NK-92 treated with Interleukin-12 subunit alpha and Interleukin-12 subunit beta, amount 100 ng/mL, for 24 hours (cell line): ENCODE measurements at regions not wholly inside any gene's neighbourhood (a gene's known extent, or its start where the extent isn't known, plus 50 kb on each side); places are given as distances from the start of the nearest gene placed in this dataset.
"Not testable (repeated sequence)": the region's sequence is repeated elsewhere in the genome, so short reads cannot be mapped to it uniquely, and the experiment has no call there.

ENCODE experiments used
- DNase-seq: peaks from one replicate; lab custom pipeline; 2025; lab: John Stamatoyannopoulos, UW

DNA sequence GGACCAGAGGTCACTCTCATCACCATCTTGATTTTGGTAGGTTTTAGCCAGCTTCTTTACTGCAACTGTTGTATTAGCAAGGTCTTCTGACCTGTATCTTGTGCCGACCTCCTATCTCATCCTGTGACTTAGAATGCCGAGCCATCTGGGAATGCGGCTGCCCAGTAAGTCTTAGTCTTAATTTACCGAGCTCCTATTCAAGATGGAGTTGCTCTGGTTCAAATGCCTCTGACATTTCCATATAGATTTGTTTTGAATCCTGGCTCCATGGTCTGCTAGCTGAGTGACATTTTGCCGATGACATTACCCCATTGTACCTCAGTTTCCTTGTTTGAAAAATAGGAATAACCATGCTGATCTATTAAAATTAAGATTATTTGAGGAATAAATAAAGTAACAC is 193.9 kb upstream of the HMCN1 start:
- no peak for DNase-seq

DNA sequence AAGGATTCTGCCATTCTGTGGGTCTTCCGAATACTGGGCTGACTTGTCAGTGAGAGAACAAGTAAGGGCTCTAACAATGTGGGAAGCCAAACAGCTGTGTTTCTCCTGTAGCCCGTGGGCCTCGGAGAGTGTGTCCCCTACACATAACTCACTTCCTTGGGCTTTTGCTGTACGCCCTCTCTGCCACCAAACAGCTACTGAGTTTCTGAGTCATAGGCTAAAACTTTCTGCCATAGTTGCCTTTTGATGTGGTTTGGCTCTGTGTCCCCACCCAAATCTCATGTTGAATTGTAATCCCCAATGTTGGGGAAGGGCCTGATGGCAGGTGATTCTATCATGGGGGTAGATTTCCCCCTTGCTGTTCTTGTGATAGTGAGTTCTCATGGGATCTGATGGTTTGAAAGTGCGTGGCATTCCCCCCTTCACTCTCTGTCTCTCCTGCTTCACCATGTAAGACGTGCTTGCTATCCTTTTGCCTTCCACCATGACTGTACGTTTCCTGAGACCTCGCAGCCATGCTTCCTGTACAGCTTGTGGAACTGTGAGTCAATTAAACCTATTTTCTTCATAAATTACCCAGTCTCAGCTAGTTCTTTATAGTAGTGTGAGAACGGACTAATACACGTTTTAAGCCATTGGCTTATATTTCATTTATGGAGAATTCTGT is 194.8 kb upstream of the HMCN1 start:
- DNase-seq, result no peak

DNA sequence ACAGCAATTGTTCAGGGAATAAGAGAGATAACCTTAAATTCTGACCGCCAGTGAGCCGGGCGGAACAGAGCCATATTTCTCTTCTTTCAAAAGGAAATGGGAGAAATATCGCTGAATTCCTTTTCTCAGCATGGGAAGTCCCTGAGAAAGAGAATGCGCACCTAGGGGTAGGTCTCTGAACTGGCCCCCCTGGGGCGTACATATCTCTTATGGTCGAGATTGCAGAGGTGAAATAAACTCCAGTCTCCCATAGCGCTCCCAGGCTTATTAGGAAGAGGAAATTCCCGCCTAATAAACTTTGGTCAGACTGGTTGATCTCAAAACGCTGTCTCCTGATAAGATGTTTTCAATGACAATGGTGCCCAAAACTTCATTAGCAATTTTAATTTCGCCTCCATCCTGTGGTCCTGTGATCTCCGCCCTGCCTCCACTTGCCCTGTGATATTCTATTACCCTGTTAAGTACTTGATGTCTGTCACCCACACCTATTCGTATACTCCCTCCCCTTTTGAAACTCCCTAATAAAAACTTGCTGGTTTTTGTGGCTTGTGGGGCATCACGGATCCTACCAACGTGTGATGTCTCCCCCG is 195.8 kb upstream of the HMCN1 start:
- not testable (repeated sequence) for DNase-seq

DNA sequence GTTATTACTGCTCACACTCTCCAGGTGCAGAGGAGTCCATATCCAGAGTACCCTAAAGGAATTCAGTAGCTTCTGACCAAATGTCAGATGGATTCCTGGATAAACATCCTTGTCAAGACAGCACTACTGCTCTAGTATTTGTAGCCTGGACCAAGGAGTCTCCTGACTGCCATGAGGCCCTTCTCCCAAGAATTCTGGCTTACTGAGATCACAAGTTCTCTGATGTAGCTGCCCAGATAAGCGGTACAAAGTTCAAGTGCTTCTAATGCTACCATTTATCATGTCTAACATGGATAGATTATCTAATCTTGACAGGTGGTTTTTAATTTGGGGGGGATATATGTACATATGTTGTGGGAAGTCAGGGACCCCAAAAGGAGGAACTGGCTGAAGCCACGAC is 196.6 kb upstream of the HMCN1 start:
- DNase-seq, result no peak

DNA sequence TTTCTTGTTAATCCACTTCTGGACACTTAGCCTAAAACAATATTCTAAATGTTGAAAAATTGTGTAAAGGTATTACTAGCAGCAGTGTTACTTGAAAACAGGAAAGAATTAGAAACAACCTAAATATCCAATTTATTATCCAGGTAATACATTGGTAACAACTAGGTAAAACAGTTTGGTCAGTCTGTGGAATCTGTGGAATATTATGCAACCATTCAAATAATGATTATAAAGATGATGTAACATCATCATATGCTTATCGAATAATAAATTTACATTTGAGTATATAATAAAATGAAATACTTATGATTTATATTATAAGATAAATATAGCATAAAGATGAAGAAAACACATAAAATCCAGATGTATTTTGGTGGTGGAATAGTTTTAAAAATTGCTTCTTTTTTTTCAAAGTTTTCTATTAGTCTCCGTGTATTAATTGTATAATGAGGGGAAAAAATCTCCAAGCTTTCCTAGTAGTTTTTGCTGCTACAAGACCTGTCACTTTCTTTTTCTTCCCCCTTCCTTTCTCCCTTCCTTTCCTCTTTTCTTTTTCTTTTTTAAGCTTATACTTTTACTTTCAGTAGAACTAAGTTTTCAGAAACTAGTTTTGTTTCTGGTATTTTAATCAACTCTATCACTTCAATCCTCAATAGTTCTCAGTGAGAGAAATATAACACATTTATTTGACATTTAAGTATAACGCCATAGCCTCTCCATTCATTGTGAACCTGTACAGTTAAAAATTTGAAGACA is 197.8 kb upstream of the HMCN1 start:
- DNase-seq, result no peak

DNA sequence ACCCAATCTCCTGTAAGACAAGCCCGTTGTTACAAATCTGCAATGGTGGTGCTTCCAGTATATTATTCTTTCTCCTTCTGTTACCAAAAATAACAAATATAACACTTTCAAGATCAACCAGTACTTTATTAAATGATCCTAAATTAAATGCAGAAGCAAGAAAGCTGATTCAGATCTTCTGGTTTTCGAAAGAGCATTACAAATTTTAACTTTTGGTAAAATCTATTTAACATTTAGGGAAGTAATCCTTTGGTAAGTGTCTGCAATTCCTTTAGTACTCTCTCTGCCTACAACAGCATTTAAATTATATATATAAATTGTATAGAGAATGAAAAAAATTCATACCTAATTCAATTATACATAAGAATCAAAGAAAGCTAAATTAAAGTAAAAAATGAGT is 198.6 kb upstream of the HMCN1 start:
- no peak for DNase-seq

DNA sequence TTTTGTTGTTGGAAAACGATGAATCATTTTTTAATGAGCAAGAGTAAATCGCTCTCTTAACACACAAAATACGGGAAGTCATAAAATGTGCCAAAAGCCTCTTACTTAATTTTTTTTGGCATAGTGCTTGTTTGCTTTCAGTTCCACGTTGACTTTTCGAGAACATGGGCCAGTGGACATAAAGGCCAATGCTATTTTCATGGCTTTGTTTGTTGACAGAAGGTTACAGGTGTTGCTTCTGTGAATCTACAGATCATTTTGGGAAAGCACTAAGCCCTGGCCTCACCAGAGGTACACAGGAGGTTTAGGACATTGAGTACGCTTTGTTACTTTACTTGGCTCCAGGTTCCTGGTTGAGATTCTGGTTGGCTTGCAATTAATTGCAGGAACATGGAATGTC is 199.4 kb upstream of the HMCN1 start:
- no peak for DNase-seq

DNA sequence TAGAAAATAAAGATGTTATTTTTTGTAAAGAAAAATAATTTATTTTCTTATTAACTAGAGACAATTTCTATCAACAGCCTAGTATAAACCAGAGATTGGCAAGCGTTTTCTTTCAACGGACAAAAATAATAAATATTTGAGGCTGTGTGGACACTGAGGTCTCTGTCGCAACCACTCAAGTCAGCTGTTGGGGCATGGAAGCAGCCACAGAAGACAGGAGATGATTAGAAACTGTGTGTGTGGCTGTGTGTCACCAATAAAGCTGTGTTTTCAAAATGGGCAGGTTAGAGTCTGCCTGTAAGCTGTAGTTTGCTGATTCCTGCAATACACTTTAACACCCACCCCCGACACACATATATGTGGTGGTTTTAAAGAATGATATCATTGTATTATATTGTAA is 200.6 kb upstream of the HMCN1 start:
- no peak for DNase-seq

DNA sequence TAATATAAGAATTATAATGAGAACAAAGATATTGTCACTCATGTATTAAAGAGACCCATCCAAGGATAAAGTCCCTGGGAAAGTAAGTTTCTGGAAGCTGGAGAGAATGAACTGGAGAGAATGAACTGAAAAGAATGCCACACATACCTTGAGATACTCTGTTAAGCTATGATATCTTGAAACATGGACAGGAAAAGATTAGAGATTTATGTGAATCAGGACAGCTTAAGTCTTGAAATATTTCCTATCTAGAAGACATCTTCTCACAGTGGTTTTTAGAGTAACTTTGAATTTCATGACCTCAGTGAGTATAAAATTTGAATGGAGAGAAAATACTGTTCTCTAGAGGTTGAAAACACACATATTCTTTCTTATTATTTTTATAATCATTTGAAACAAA is 201.3 kb upstream of the HMCN1 start:
- no peak for DNase-seq

DNA sequence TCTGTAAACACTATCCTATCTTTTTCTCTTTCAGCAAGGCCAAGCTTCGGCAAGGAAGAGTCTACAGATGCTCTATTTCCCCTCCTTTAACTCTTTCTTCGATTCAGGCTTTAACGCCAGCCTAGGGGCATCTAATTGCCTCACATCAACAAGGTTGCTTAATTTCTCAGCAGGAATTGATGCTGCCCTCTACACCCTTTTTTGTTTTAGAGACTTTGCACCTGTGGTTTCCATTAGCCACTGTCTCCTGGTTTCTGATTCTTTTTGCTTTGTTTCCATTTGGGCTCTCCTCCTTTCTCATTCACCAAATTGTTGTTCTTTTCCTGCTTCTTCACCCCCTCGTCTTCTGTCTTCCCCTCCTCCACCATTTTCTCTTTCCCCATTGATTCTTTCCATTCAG is 202.4 kb upstream of the HMCN1 start:
- no peak for DNase-seq

DNA sequence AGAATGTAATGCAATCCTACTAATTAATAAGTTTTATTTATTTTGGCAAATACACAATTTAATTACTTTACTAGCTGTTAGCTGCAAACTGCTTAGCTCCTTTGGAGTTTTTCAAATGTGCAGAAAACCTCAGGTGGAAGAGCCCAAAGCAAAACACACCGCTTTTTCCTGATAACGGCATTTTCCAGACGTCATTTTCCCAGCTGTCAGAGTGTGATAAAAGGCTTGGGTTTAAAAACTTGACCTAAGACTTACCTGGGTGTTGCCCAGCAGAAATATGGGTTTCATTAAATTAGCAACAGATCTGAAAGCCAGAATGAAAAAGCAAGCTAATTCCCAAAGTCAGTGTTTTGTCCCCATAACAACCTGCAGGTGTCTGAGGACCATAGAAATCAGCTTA is 204.0 kb upstream of the HMCN1 start:
- DNase-seq, result no peak

DNA sequence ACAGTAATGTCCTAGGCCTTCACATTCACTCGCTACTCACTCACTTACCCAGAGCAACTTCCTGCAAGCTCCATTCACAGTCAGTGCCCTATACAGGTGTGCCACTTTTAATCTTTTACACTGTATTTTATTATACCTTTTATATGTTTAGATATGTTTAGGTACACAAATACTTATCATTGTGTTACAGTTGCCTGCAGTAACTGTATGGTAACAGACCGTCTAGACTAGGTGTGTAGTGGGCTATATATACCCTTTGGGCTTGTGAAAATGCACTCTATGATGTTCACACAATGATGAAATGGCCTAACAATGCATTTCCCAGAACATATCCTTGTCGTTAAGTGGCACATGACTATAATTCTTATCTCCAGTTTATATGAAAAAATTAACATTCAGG is 204.5 kb upstream of the HMCN1 start:
- DNase-seq, result no peak

DNA sequence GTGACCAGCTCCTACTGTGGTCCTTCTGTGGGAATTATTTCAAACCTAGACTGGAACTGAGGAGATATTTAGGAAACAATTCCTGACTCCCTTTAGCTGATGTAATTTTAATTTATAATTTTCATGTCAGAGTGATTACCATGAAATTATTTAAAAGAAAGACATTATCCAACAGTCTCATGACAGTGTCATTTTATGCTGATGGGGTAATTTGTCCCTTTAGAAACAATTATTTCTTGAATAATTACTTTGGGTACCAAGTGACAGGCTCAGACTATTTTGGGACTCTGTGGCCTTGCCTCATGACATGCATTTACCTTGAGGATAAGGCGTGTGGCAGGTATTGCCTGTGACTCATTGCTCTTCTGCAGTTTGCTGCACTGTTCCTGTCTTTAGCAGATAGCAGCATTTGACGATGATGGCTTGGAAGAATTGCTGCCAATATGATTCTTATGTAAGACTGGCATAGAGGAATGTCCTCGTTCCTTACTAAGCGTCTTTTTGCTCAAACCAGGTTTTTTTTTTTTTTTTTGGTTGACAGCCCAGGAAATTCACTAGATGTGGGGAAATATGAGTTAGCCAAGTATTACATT is 206.0 kb upstream of the HMCN1 start:
- DNase-seq, result peak; percentile 13

DNA sequence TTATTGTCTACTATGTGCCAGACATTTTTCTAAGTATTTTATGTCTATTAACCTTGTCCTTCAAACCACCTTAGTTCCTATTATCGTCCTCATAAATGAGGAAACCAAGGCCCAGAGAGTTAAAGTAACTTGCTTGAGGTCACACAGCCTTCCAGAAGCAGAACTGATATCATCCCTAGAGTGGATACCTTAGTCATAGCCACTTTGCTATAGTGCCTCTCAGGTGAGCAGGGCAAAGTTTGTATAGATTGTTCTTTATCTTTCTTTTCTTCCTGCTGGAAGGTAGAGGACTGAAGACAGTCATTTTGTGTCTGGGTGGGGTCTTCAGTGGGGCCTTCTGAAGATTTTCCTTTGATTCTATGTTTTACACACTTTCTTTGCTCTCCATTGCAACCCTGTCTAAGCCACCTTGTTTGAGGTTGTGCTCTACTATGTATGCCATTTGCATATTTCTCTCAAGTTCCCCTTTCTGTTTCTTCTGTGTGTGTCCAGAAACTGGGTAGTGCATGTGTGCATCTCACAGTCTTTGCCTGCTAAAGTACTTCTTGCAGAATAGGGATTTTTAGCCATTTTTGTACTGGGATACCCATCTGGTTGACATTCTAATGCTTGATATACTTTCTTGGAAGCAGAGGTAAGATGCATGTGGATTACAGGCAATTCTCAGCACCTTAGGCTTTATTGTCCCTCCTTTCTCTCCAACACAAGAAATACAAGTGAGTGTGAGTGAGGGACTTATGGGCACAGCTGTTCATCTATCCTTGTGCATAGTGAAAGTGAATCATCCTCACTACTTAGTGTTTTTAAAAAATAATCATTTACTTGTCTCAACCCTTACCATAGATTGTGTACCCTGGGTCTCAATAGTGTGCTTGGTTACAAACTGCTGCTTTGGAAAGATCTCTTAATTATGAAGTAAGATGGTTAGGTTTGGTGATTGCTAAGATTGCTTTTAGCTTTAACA is 207.6 kb upstream of the HMCN1 start:
- no peak for DNase-seq

DNA sequence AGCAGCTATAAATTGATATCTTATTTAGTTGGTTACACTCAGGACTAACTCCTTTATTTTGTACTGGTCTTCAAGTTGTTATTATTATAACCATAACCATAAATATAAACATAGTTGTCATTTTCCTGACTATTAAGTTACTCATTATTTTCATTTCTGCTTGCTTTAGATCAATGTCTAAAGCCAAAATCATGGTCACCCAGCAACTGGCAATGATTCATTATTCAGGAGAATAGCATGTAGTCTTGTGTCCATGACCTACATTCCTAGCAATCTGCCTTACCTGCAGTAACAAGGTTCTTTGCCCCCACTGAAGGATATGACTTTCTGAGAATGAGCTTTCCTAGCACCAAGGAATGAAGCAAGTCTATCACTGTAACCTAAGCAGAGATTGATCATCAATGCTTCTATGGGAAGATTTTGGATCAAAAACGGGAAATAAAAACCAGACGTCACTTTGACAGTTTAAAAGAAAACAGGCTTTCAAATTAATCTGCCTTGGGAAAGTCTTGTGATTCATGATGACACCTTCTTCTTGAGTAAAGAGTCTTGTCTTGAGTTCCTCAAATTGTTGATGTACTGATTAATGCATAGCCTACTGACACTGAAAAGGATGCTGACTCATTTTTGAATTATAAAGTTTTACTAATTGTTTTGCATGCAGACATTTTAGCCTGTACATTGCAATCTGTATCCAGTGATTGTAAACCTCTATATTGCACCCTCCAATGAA is 203.3 kb upstream of the IVNS1ABP start:
- no peak for DNase-seq

DNA sequence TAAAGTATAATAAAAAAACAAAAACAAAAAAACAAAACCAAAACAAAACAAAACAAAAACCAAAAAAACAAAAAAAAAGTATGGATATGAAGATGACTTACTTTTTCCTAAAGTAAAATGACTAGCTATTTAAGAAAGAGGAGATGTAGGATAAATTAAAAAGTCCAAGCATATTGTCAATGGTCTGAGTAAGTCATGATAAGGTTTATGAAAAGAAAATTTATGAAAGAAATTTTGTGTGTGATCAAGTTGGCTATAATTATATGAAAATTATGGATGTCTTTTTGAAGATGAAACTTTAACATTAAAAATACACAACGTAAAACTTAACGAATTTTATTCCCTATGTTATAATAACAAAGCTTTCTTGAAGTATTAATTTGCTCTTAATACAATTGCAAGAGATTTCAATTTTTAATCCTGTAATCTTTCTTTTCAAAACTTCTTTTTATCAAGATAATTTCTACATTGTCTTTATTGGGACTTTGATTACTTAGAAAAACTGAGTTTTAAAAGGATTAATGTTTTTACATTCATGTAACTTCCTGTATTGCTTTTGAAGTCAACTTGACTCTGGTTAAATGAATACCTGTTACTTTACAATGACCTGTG is 200.9 kb upstream of the IVNS1ABP start:
- DNase-seq, result no peak

DNA sequence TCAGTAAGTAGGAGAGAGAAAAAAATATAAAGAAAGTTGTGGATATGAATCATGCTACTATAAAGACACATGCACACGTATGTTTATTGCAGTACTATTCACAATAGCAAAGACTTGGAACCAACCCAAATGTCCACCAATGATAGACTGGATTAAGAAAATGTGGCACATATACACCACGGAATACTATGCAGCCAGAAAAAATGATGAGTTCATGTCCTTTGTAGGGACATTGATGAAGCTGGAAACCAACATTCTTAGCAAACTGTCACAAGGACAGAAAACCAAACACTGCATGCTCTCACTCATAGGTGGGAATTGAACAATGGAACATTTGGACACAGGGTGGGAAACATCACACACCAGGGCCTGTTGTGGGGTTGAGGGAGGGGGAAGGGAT is 200.3 kb upstream of the IVNS1ABP start:
- not testable (repeated sequence) for DNase-seq

DNA sequence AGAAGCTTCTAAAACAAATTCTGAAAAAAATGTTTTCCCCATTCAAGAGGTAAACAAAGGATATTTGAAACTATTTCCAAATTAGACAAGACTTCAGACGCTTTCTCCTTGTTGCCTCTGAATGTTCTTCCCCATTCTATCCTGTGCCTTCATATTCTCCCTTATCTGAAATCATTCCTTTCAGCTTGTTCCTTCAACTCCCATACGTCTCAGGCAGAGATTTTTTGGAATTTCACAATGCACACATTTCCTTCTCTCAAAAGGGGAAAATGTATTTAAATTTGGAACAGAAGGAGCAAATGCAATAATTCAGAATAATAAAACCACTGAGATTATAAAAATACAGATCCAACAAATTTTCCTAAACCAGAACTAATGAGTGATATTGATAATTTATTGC is 198.7 kb upstream of the IVNS1ABP start:
- no peak for DNase-seq

DNA sequence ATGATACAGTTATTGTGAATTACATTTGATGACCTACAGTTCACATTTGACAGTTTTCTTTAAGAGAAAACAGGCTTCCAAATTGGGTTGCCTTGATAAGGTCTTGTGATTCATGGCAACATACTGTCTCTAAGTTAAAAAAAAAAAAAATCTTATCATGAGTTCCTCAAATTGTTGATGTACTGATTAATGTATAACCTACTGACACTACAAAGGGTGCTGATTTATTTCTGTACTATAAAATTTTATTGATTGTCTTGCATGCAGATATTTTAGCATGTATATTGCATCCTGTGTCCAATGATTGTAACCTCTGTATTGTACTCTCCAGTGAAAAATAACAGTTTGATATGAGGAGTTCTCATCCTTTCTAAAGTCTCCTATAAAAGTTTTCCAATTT is 197.3 kb upstream of the IVNS1ABP start:
- DNase-seq, result no peak

DNA sequence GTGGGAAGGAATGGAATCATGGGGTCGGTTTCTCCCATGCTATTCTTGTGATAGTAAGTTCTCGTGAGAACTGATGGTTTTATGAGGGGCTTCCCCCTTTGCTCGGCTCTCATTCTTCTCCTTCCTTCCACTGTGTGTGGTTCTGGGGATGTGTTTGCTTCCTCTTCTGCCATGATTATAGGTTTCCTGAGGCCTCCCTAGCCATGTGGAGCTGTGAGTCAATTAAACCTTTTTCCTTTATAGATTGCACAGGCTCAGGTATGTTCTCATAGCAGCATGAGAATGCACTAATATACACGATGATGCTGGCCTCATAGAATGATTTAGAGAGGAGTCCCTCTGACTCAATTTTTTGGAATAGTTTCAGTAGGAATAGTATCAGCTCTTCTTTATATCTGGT is 195.4 kb upstream of the IVNS1ABP start:
- no peak for DNase-seq

DNA sequence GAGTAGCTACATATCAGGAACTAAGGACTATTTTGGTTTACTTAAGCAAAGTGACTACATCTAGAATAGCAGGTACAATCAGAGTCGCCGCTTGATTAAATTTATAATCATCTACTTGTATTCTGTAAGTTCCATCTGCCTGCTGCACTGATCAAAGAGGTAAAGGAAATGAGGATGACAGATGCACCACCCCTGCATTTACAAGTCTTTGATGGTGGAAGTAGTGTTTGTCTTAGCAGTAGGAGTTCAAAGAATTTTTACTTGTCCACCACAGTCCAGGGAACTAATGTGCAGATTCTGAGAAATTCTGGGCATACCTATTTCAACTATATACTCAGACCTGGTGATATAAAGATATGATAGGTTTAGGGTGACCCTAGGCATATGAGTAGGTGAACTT is 184.1 kb upstream of the IVNS1ABP start:
- DNase-seq, result no peak
